Muscle layer of colon (tissue), 2 donors: ENCODE measurements at regions not wholly inside any gene's neighbourhood (a gene's known extent, or its start where the extent isn't known, plus 50 kb on each side); places are given as distances from the start of the nearest gene placed in this dataset.

Experiments used
- H3K27ac ChIP-seq: one replicate; pipeline ENCODE4 v1.7.0; 2013; ENCODE audit warnings: low read depth, mild to moderate bottlenecking, low read length, moderate library complexity
- H3K27me3 ChIP-seq, 2 donors: one replicate each; pipeline ENCODE4 v1.7.0; 2013; ENCODE audit warnings: low read length in 2 of 2, mild to moderate bottlenecking in 2 of 2; ENCODE audit not compliant: insufficient read depth in 2 of 2, control insufficient read depth in 1 of 2
- H3K36me3 ChIP-seq: one replicate; pipeline ENCODE4 v1.7.0; 2013; ENCODE audit warnings: mild to moderate bottlenecking, low read length; ENCODE audit not compliant: insufficient read depth
- H3K4me1 ChIP-seq: one replicate; pipeline ENCODE4 v1.7.0; 2013; ENCODE audit warnings: mild to moderate bottlenecking, low read length; ENCODE audit not compliant: insufficient read depth
- H3K4me3 ChIP-seq, 2 donors: one replicate each; pipeline ENCODE4 v1.7.0; 2013; ENCODE audit warnings: low read length in 2 of 2, low read depth in 1 of 2, mild to moderate bottlenecking in 1 of 2, moderate library complexity in 1 of 2
- H3K9ac ChIP-seq: one replicate; pipeline ENCODE4 v1.7.0; 2013; ENCODE audit warnings: low read length
- H3K9me3 ChIP-seq: one replicate; pipeline ENCODE4 v1.7.0; 2013; ENCODE audit warnings: mild to moderate bottlenecking, low read length
- donor health status: abdominal sarcoma.
- donor health status: Adenocarcinoma of cecum.

DNA sequence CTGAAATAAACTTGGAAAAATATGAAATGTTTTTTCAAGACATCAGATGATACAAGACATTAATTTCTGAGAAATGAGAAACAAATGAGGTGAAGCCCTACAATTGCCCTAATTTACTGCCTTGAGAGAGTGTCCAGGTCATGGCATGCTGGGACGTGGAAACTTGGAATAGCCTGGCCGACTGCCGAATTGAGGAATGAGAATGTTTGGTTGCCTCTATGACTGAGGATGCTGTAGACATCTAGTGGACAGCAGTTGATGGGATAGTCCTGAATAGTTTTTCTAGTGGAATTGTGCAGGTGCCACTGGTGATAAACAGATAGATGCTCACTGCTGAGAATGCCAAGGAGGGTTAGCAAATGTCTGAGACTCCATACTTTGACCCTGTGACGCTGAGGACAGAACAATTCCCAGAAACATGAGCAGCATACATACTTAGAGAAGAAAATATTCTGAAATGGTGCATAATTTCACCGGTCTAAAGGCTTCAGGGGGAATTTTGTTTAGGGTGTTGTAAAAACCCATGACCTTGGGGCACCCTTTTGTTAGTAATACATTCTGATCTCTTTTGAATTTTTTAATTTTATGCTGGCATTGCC, 56.5 kb upstream of the CWC22 start:
- H3K36me3 ChIP-seq: no peaks in the 10 kb centered on the region
- H3K9me3 ChIP-seq: no peaks in the 10 kb centered on the region
- H3K4me1 ChIP-seq: no peaks in the 10 kb centered on the region
- no peak overlapping the region for H3K27ac ChIP-seq
- H3K4me3 ChIP-seq: no peak overlapping the region
- H3K27me3 ChIP-seq: no peaks in the 10 kb centered on the region
- no peak overlapping the region for H3K9ac ChIP-seq

DNA sequence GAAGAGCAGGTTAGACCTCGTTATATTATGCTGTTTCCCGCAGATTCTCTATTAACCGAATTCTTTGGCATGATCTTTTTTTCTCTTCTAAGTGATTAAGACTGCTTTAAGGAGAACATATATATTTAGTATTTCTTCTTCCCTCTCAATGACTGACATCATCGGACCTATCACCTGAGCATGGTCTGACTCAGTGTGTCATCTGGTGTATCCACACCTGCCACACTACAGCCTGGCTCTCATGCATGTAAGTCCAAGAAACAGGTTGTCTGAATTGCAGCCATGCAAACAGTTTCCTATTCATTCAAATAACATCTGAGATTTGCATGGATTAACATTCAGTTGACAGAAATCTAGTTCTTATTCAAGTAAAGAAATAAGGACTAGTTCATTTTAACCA, 55.1 kb upstream of the CWC22 start:
- Histone ChIP-seq H3K4me1 (no peaks in the 10 kb centered on the region), H3K36me3 (no peaks in the 10 kb centered on the region), H3K27ac (no peak overlapping the region), H3K4me3 (no peak overlapping the region), H3K27me3 (no peaks in the 10 kb centered on the region), H3K9ac (no peak overlapping the region), H3K9me3 (no peaks in the 10 kb centered on the region)

DNA sequence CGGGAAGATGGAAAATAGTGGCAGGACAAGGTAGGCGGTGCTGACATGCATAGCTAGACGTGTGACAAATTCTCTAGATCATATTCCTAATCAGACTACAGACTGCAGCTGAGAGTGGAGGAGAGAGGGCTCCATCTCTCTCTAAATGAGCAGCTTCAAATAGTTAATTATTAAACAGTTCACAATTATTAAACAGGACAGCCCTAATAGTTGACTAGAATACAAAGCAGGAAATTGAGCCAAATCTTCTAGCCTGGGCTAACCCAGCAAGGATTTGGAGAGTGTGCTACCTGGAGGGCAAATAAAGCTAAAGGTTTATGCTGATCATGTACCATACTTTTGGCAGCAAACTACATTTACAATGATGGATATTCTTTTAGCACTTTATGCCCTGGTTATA, 54.4 kb upstream of the CWC22 start:
- H3K27ac ChIP-seq: no peak overlapping the region
- no peaks in the 10 kb centered on the region for H3K9me3 ChIP-seq
- H3K27me3 ChIP-seq: no peaks in the 10 kb centered on the region
- no peak overlapping the region for H3K4me3 ChIP-seq
- no peak overlapping the region for H3K9ac ChIP-seq
- H3K4me1 ChIP-seq: no peaks in the 10 kb centered on the region
- H3K36me3 ChIP-seq: no peaks in the 10 kb centered on the region

DNA sequence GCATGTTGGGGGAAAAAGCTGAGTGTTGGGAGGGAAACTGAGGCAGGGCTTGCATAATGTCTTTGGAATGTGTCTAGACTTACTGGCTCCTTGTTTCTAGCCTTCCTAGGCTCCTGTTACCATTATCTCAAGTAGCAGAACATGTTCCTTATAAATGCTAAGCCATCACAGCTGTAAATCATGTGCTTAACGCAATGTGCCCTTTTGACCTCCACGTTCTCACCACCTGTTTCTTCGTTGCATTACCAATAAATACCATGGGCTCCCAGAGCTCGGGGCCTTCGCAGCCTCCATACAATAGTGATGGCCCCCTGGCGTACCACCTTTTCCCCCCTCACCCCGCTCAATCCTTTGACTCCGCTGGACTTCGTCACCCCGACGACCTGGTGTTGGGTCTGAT, 54.0 kb upstream of the CWC22 start:
- Histone ChIP-seq H3K4me1 (no peaks in the 10 kb centered on the region), H3K9me3 (no peaks in the 10 kb centered on the region), H3K9ac (no peak overlapping the region), H3K27me3 (no peaks in the 10 kb centered on the region), H3K36me3 (no peaks in the 10 kb centered on the region), H3K27ac (no peak overlapping the region), H3K4me3 (no peak overlapping the region)

DNA sequence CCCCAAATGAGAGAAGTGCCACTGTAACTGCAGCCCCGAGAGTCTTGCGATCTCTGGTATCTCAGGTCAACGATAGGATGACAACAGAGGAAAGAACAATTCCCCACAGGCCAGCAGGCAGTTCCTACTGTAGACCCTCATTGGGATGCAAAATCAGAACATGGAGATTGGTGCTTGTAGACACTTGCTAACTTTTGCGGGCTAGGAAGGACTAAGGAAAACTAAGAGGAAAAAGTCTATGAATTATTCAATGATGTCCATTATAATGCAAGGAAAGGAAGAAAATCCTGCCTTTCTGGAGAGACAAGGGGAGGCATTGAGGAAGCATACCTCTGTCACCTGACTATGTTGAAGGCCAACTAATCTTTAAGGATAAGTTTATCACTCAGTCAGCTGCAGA, 51.9 kb upstream of the CWC22 start:
- no peaks in the 10 kb centered on the region for H3K27me3 ChIP-seq
- H3K27ac ChIP-seq: no peak overlapping the region
- no peaks in the 10 kb centered on the region for H3K9me3 ChIP-seq
- H3K4me1 ChIP-seq: no peaks in the 10 kb centered on the region
- no peaks in the 10 kb centered on the region for H3K36me3 ChIP-seq
- H3K4me3 ChIP-seq: no peak overlapping the region
- H3K9ac ChIP-seq: no peak overlapping the region

DNA sequence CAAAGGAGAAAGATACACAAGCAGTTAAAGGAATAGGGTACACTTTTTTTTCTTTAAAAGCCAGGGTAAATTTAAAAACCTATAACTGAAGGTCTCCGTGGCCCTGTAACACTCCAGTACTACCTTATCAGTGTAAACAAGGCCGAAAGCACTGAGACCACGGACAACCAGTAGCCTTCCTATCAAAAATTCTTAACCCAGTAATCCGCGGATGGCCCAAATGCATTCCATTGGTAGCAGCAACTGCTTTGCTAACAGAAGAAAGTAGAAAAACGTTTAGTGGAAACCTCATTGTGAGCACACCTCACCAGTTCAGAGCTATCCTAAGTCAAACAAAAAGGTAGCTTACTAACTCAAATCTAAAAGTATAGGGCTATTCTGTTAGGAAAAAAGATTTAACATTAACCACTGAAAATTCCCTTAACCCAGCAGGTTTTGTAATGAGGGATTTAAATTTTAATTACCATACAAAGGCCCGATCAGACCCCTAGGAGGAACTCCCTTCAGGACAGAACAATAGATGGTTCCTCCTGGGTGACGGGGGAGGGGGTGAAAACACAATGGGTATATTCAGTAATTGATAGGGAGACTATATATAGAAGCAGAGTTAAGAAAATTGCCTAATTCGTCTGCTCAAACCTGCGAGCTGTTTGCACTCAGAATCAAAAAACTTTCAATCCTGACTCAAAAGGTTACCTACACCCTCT, 50.8 kb upstream of the CWC22 start:
- Histone ChIP-seq H3K9me3 (no peaks in the 10 kb centered on the region), H3K36me3 (no peaks in the 10 kb centered on the region), H3K4me1 (no peaks in the 10 kb centered on the region), H3K27me3 (no peaks in the 10 kb centered on the region), H3K27ac (no peak overlapping the region), H3K4me3 (no peak overlapping the region), H3K9ac (no peak overlapping the region)
